NCI-H1694 (cell line): ENCODE measurements at regions not wholly inside any gene's neighbourhood (a gene's known extent, or its start where the extent isn't known, plus 50 kb on each side); places are given as distances from the start of the nearest gene placed in this dataset.

ENCODE experiments used
- DNase-seq: peaks from one replicate; lab custom pipeline; 2025; lab: John Stamatoyannopoulos, UW

GRCh38 chr15:93238641-93239040 is 149.6 kb upstream of the RGMA start:
- no peak for DNase-seq

DNA sequence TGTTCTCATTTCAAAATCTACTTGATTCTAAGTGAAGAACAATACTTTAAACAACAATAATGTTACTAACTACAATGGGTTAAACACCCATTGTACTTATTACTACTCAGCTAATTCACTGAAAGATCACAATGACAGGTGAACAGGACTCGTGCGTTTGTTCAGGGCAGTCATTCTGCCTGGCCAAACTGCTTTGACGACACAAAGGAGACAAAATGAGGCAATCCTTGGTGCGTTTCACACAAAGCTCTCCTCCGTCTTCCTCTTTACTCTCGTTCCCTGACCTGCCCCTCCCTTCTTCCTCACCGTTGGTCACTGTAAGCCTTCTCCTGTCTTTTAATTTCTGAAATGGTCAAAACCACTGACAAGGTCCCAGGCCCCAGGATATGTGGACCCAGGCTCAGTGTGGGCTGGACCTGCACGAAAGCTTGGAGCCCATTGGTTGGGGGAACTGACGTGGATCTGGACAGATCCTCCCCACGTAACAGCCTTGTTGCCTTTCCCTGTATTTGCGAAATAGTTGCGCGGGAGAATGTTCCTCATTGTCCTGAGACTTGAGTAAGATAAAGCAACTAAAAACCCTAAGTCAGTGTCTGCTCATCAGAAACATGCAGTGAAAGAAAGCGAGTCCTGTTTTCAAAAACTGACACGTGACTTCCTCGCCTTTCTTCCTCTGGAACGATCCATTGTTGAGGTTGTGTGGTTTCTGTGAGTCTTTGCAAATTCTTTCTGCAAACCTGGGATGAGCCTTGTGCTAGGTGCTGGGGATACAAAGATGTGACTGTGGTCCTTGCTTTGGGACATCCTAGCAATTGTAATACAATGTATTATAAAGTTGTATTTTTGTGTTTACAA is 147.1 kb upstream of the RGMA start:
- DNase-seq: no peak

DNA sequence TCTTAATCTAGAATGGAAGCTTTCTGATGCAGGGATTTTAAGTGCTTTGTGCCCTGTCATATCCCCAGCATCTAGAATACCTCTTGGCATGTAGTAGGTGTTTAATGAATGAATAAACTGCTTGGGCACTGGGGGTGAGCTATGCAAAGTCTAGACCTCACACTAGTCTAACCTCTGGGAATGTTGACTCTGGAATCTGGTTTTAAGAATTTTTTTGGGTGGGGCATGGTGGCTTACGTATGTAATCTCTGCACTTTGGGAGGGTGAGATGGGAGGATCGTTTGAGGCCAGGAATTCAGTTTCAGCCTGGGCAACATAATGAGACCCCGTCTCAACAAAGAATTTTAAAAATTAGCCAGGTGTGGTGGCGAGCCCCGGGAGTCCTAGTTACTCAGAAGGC is 146.3 kb upstream of the RGMA start:
- DNase-seq: no peak

DNA sequence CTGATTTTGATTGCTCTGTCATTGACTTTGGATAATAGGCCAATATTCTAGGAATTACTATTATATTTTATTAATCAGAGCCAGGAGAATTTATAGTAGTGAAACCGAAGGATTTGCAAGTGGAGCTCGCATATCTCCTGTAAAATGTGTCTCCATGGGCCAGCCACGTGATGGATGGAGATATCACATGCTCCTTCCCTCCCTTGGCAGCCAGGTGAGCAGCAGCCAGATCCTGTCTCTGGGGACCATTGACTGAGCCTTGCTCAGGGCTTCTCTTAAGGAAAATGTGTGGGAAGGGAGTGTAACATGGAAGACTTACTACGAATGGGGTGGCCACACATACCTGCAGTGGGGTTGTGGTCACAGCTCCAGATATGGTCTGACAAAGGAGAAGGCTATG is 144.7 kb upstream of the RGMA start:
- DNase-seq: no peak

DNA sequence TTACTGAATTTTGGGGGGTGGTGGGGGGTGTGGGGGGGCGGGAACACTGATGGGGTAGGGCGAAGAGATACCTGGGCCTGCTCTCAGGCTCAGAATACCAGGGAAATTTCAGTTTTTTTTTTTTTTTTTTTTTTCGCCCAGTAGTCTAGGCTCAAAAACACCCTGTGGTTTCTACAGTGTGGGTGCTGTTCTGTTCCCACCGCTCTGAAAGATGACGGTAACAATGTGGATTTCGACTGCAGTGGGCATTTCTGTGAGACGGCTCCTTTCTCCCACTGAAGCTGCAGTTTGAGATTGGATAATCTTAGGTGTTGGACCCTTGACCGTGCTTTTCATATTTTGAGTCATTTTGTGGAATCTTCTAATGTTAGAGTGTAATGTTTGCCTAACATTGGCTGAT is 143.8 kb upstream of the RGMA start:
- no peak for DNase-seq

GRCh38 chr15:93231994-93232393 is 143.0 kb upstream of the RGMA start:
- no peak for DNase-seq

DNA sequence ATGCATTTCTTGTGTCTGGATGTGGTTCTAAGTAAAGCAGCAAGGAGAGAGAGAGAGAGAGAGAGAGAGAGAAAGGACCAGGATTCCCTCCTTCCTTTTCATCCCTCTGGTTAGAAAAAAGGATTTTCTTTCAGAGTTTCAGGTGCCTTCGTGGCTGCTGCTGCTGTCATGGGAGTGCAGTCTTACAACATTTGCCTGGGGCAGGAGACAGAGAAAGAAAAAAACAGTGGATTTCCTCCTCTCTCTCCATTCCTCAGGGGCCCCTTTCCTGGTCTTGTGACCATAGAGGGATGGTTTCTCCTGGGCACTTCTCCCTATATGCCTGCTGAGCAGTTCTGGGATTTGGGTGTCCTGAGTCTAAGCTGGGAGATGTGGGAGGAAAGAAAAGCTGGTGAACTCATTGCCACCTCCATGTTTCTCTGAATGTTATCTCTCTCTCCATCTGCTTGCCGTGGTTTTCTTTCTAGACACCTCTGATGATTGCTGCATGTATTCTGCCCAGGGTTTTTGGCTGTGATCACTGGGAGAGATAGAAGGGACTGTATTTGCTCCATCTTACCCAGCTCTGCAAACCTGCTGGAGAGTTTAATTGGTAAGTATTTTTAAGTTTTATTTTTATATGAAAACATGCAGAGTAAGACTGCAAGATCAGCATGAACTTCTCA is 142.4 kb upstream of the RGMA start:
- DNase-seq: no peak

GRCh38 chr15:93228546-93228945 is 139.5 kb upstream of the RGMA start:
- no peak for DNase-seq

DNA sequence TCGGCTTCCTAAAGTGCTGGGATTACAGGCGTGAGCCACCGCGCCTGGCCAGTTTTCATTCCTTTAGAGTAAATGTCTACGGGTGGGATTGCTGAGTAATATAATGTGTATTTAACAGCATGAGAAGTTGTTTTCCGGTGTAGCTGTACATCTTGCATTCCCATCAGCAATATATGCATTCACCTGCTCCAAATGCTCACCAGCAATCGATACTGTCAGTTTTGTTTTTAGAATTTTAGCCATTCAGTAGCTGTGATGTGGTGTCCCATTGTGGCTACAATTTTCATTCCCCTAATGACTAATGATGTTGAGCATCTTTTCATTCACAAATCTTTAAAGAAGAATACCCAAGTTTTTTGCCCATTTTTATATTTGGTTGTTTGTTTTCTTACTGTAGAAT is 134.8 kb upstream of the RGMA start:
- no peak for DNase-seq

- DNase-seq: no peak
Observed at GRCh38 chr15:93221759-93222158, 132.7 kb upstream of the RGMA start.

DNA sequence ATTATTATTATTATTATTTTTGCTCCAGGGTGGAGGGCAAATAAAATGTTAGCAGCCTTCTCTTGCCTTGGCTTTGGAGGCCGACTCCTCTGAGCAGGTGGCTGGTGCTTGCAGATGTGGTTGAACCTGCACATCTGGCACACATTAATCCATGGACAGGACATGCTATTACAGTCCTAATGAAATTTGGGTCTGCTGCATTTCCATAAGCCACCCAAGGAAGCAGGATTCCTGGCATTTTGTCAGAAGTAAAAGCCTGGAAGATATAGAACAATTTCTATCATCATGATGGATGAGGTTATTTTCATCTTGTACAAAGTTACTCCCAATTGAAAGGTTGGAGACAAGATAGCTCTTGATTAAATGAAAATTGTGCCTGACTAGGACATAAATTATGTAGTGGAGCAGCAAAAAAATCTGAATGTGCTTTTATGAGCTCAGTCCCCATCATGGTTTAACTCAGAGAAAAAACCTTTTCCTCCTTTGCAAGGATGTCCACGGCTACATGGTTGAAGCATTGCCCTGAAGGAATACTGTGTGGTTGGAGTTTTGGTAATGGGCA is 130.9 kb upstream of the RGMA start:
- DNase-seq: no peak

GRCh38 chr15:93217343-93217742 is 128.3 kb upstream of the RGMA start:
- DNase-seq: no peak

- no peak for DNase-seq
Observed at GRCh38 chr15:93214106-93214505, 125.1 kb upstream of the RGMA start.

- no peak for DNase-seq
Observed at GRCh38 chr15:93213281-93213680, 124.3 kb upstream of the RGMA start.

DNA sequence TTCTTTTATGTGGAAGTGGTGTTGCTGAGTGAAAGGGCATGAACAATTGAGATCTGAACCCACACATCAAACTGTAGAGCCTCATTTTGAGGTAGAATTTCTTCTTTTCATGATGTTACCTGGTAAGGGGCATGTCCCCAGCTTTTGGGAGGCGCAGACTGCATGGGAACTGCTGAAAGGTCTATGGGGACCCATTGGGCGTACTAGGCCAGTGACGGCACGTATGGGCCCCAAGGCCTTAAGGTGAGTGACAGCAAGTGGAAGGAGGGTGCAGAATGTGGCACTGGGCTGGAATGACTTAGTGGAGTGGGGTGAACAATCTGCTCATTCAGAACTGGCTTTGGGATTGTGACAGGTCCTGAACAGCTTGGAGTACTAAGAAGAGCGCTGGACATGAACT is 123.6 kb upstream of the RGMA start:
- no peak for DNase-seq

DNA sequence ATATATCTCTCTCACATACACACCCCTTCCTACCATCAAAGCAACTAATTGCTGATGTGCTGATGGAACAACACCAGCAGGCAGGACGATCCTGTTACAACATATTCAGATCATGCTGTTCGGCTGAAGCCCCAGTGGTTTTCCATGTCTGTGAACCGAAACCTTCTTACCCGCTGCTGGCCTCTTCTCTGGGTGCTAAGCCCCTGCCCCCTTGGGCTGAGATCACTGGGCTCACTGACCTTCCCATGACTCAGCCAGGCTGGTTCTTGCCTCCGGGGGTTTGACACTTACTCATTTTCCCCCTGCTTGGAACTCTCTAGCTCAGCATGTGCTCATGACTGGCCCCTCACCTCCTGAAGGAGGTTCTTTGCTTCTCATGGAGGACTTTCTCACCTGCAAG is 122.0 kb upstream of the RGMA start:
- no peak for DNase-seq

DNA sequence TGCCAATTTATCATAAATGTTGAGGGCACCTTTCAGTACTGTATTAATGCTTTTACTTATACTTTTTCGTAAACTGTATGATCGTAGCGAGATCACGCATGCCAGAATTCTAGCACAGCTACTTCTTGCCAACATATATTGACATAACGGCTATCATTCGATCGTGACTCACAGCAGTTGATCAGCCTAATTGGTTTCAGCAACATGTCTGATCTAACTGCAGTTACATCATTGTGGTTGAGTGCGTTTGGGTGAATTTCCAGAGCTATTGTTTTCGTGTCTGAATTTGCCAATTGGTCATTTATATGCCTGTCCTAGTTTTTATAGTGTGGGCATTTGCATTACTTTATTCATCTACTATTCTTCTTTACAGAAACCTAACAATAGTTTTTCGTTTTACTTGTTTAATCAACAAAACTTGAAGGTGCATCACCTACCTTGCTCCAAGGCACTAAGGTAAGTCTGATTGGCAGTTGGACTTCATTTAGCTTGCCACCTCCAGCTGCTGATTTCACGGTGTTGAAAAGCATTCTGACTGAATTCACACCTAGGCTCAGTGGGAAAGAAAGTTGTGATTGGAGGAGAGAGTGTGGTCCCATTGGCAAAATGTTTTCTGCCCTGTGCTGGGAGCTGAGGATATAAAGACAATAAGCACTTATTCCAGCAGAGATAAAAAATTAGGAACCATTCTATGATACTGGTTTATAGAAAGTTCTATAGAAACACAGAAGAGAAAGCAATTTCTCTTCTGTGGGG is 120.9 kb upstream of the RGMA start:
- no peak for DNase-seq

- DNase-seq: no peak
Observed at GRCh38 chr15:93206893-93207292, 117.9 kb upstream of the RGMA start.

GRCh38 chr15:93205413-93205812 is 116.4 kb upstream of the RGMA start:
- no peak for DNase-seq

DNA sequence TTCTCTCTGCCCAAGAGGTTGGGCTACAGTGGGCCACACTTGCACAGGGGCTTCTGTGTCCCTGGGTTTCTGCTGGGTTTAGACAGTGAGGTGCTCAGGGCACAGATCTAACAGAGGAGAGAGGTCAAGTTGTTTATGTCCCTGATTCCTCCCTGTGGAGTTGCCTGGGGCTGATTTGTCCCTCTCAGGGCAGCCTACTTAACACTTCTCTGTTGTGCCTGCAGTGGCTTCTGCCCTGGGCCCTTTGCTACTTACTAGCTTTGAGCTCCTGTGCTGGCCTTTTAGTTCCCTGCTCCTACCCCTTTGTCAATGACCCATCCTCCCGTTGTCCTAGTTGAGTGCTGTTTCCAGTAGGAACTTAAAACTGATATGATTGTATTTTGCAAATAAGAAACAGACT is 114.0 kb upstream of the RGMA start:
- no peak for DNase-seq

DNA sequence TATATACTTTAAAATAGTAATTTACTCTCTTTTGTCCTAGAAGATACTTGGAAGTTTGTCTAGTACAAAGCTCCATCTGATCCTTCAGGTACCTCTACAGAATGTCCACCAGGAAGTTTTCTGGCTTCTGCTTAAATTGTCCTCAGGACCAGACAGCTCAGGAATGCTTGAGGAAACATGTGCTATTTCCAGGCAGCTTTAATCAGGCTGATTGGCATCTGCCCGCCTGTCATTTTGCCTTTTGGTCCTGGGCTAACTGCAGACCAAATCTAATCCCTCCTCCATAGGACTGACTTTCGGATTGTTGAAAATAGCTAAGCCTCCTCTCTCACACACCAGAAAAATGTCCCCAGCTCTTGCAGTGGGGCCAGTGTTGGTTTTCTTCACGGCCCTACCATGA is 113.4 kb upstream of the RGMA start:
- DNase-seq: no peak

DNA sequence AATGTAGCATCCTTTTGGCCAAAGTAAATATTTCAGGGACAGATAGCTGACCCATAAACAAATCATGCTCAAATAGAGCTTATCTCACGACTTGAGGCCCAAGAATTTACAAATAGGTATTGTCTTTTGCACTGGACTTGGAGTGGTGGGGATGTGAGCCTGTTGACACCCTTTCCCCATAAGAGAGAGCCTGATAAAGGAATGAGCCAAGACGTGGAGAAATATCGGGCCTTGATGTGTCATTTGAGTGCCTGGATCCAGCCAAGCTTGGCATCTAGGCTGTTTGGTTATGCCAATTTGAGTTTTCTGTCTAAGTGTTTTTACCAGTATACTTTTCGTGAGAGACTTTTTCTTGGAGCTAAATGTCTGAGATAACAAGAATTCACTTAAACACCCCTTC is 112.9 kb upstream of the RGMA start:
- no peak for DNase-seq

- DNase-seq: no peak
Observed at GRCh38 chr15:93200837-93201226, 111.8 kb upstream of the RGMA start.
